GM12891 (cell line): ENCODE measurements at regions not wholly inside any gene's neighbourhood (a gene's known extent, or its start where the extent isn't known, plus 50 kb on each side); places are given as distances from the start of the nearest gene placed in this dataset.

ENCODE experiments used
- POLR2A ChIP-seq: IDR thresholded peaks from 2 replicates; pipeline ENCODE4 v1.6.1; 2011; ENCODE audit warnings: low read depth, low read length, control low read depth
- POLR2AphosphoS5 ChIP-seq: IDR thresholded peaks from 2 replicates; pipeline ENCODE4 v1.6.1; 2011; ENCODE audit warnings: low read depth, low read length, control low read depth
- TAF1 ChIP-seq: IDR thresholded peaks from 2 replicates; pipeline ENCODE4 v1.6.1; 2011; ENCODE audit warnings: low read depth, low read length, control low read depth

GRCh38 chr9:105048331-105048730 lies 120.4 kb upstream of the ABCA1 start:
- TF ChIP-seq POLR2AphosphoS5 = no peak
- no peak for TF ChIP-seq POLR2A
- TF ChIP-seq TAF1 = no peak
